Glomerular visceral epithelial cell (primary cell): ENCODE measurements at regions not wholly inside any gene's neighbourhood (a gene's known extent, or its start where the extent isn't known, plus 50 kb on each side); places are given as distances from the start of the nearest gene placed in this dataset.
"Not testable (repeated sequence)": the region's sequence is repeated elsewhere in the genome, so short reads cannot be mapped to it uniquely, and the experiment has no call there.

Source experiments
- DNase-seq: peaks from one replicate; pipeline ENCODE4 v3.0.0-alpha.2; 2016; ENCODE audit errors: extremely low spot score

- DNase-seq, result no peak
These were observed 141.3 kb downstream of the PSAT1 start for GRCh38 chr9:78438211-78438610.

DNA sequence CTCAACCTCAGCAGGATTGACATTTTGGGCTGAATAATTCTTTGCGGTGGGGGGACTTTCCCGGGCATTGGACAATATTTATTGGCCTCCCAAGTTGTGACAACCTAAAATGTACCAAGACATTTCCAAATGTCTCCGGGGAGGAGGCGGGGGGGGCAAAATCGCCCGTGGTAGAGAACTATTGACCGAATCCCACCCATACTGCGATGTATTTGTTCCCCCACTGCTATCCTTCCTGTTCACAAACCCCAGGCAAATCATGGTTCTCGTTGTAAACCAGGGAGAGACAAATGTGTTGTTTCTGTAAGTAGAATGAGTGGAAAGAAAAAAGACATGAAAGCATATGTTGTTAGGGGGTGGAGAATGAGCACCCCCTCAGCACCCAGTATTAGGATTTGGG, 141.9 kb downstream of the PSAT1 start:
- no peak for DNase-seq

GRCh38 chr9:78439190-78439865, 142.4 kb downstream of the PSAT1 start:
- peak; percentile 88 for DNase-seq

- no peak for DNase-seq
These were observed 143.2 kb downstream of the PSAT1 start for GRCh38 chr9:78439866-78440830.

DNA sequence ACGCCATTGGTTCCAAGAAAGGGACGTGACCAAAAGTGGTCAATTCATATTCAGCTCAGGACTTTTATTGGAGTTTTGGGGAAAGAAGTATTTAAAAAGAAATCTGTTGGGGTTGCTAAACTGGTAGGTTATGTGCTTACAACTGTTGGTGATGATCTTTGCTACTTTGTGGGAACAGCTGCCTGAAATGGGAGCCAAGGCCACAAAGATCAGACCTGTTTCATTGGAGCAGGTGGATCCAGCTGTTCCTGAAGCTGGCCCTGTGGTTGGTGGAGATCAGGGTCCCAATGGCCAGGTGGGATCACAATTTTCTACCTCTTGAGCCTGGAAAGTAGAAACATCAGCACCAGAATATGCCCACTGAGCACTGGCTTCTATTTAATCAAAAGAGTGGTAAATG, 144.5 kb downstream of the PSAT1 start:
- no peak for DNase-seq

DNA sequence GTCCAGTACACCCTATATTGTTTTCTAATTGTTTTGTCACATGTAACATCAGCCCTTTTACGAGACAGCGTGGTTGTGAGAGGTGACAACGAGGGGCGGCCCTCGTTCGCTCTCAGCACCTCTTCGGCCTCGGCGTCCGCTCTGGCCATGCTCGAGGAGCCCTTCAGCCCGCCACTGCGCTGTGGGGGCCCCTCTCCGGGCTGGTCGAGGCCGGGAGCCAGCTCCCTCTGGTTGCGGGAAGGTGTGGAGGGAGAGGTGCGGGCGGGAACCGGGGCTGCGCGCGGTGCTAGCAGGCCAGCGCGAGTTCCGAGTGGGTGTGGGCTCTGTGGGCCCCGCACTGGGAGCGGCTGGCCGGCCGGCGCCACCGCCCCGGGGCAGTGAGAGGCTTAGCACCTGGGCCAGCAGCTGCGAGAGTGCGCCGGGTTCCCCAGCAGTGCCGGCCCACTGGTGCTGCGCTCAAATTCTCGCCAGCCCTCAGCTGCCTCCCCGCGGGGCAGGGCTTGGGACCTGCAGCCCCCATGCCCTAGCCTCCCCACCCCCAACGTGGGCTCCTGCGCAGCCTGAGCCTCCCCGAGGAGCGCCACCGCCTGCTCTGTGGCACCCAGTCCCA, 145.0 kb downstream of the PSAT1 start:
- no peak for DNase-seq

DNA sequence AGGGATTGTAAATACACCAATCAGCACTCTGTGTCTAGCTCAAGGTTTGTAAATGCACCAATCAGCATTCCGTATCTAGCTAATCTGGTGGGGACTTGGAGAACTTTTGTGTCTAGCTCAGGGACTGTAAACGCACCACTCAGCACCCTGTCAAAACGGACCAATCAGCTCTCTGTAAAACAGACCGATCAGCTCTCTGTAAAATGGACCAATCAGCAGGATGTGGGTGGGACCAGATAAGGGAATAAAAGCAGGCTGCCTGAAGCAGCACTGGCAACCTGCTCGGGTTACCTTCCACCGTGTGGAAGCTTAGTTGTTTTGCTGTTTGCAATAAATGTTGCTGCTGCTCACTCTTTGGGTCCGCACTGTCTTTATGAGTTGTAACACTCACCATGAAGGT, 145.7 kb downstream of the PSAT1 start:
- not testable (repeated sequence) for DNase-seq

DNA sequence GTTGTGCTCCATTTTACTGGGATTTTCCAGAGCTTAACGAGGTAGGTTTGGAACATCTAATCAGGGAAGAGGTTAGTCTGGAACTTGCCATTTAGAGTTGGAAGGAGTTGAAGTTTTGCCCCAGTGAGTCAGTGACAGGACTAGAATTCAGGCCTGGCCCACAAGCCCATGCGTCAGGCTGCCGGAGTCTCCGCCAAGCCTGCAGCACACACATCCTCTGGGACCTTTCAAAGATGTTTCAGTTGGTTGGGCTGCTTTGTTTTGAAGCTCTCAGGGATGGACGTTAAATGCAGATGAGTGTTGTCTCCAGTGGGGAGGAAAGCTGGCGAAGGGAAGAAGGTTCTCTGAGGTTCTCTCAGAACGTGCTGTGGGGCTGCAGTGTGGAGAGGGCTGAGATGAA, 147.0 kb downstream of the PSAT1 start:
- no peak for DNase-seq

- no peak for DNase-seq
These were observed 152.2 kb downstream of the PSAT1 start for GRCh38 chr9:78448960-78449673.

DNA sequence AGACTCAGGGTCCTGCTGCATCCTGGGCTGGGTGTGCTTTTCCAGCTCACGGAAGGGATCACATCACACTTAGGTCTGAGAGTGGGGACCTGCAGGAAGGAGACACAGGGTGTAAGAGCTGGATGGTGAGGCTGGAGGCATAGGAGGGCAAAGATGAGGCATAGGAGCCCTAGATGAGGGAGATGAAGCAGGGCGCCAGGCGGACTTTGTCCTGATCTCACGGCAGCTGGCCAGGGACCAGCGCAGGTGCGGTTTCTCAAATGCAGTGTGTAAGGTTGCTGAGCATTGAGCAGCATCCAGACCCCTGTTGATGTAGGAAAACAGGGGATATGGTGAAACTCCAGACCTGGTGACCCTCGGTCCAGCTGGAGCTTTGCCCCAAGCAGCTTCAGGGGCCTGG, 156.5 kb downstream of the PSAT1 start:
- no peak for DNase-seq

DNA sequence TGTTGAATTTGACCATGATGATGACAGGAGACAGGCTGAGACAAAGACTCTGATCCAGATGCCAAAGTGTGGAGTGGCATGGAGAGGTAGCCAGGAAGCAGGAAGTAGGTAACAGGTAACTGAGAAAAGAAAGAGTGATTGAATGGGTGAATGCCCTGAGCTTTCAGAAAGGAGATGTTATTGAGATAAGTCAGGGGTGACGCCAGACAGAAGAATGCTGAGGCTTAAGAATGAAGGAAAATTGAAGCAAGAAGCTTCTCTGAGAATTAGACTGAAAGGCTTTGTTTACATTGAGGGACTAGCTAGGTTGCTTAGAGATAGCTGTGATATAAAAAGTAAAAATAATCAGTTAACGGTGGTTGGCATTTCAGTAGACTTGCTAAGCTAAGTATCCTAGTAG, 165.7 kb downstream of the PSAT1 start:
- DNase-seq, result peak; percentile 13

GRCh38 chr9:78463750-78464149, 166.8 kb downstream of the PSAT1 start:
- DNase-seq, result no peak

DNA sequence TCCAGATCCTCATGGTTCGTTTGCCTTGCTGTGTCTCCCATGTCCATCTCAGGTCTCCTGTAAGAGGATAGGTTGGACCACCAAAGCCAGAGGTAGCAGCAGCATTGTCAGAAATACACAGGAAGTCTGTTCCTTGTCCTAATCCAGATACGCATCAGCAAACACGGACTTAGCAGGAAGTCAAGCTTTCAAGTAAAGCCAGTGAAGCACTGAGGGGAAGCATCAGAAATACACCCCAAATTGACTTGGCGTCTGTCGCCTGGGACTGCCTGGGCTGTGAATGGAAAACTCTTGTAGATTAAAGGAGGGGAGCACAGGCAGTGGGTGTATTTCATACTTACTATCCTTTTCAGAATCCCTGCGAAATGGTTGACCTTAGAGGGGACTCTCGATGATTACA, 171.3 kb downstream of the PSAT1 start:
- peak; percentile 5 for DNase-seq

DNA sequence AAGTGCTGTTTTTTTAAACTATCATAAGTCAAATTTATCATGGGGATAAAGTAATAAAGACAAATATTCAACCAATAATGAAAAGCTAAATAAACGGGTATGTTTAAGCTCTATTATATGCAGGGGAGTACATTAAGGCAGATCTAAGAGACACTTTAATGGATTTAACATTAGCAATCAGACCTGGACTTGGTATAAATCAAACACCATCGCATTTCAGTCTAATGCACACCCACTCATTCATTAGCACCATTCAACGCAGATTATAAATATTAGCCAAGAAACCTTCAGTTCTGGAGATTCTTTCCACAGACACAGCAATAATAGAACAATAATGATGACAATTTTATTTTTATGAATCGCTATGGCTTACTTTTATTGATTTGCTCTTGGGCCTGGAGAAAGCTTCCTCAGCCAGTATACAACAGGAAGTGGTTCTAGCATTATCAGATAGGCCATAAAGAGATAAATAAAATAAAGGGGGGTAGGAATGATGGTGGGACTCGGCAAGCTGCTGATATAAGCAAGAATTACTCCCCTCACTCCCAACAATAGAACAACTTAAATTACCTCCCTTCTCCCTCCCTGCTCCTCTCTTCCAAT, 172.2 kb downstream of the PSAT1 start:
- DNase-seq, result no peak

- DNase-seq, result no peak
These were observed 173.3 kb downstream of the PSAT1 start for GRCh38 chr9:78470216-78470615.

DNA sequence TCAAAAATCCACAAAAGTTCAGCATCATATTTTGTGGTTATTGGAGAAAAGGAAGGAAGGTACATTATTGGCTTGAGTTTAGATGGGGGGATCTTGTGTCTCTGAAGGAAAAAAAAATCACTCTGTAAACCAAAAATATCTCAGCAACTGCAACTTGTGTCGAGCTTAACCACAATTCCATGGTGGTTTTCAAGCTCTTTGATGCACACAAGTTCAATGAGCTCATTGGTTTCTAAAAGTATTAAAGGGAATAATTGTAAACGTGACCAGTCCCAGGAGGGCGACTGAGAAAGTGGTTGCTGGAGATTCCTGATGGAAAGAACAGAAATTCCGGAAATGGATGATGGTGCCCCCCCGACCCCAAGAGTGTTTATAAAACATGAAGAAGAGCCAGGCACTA, 173.8 kb downstream of the PSAT1 start:
- no peak for DNase-seq

DNA sequence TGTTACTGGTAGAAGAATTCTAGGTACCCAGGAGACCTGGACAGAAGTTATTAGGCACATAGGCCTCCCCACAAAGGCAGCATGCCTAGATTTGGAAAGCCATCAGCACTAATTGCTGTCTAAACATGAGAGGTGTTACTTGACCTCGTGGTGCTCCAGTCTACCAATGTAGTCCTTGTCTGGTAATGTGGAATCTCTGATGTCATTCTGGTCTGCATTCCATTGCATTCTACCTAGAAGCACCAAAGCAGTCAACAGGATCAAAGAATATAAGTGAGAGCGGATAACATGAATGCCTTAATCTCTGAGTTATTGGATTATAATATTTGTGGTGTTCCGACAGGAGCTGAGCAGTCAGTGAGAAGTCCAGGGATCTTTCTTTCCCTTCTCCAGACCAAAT, 175.2 kb downstream of the PSAT1 start:
- no peak for DNase-seq

GRCh38 chr9:78479441-78479840, 182.5 kb downstream of the PSAT1 start:
- no peak for DNase-seq

GRCh38 chr9:78486661-78487060, 189.7 kb downstream of the PSAT1 start:
- DNase-seq, result no peak

DNA sequence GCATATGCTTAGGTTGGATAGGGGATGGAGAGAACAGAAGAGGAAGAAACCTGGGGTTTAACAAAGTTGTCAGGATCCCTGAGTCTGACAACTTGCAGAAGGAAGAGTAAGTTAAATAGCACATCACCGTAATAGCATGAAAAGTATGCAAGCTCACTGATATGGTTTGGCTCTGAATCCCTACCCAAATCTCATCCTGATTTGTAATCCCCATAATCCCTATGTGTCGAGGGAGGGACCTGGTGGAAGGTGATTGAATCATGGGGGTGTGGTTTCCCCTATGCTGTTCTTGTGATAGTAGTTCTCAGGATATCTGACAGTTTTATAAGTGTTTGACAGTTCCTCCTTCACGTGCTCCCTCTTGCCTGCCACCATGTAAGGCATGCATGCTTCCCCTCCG, 193.3 kb downstream of the PSAT1 start:
- DNase-seq, result no peak

- no peak for DNase-seq
These were observed 194.5 kb downstream of the PSAT1 start for GRCh38 chr9:78491402-78491801.
